GM12878 (cell line): ENCODE measurements at regions not wholly inside any gene's neighbourhood (a gene's known extent, or its start where the extent isn't known, plus 50 kb on each side); places are given as distances from the start of the nearest gene placed in this dataset.

ENCODE experiments used
- ATAC-seq: fragments of 200-7000 bp; cut with Tn5 transposase; 3 replicates; pipeline ENCODE4 v1.9.1; 2020; ENCODE audit warnings: mild to moderate bottlenecking, moderate library complexity
- BruUV-seq: library from RNA; stranded (reverse); fragments of 400-500 nt; replicated peaks from 2 replicates; lab custom pipeline; 2021; lab: Mats Ljungman, UMichigan
- CTCF ChIA-PET: fragments of 300-600 bp; sonication (Branson Sonifier 250); formaldehyde crosslinking; extraction: SDS; loops from one replicate; lab custom pipeline; 2021; ENCODE audit warnings: inconsistent platforms; lab: Yijun Ruan, JAX
- POLR2A ChIA-PET: fragments of 350-600 bp; formaldehyde crosslinking; extraction: SDS; loops from one replicate; lab custom pipeline; 2021; ENCODE audit warnings: inconsistent platforms; lab: Charles Lee
- RAD21 ChIA-PET: fragments of 300-600 bp; sonication (Branson Sonifier 250); formaldehyde crosslinking; loops from one replicate; lab custom pipeline; 2023; ENCODE audit warnings: antibody characterized with exemption; ENCODE audit not compliant: unreplicated experiment; lab: Charles Lee
- SMC1A ChIA-PET: fragments of 300-600 bp; sonication (Branson Sonifier 250); formaldehyde crosslinking; loops from one replicate; lab custom pipeline; 2023; ENCODE audit not compliant: unreplicated experiment, uncharacterized antibody; lab: Charles Lee
- DNase-seq: peaks from one replicate; pipeline ENCODE4 v3.0.0-alpha.2; 2011; ENCODE audit warnings: low read depth, low spot score
- FAIRE-seq: peaks from 3 replicates; lab custom pipeline; 2011; peaks lifted over from hg19 to GRCh38; lab: Jason Lieb, UNC
- H2AFZ ChIP-seq: 2 replicates; pipeline ENCODE4 v1.6.0; 2011; ENCODE audit warnings: low read depth, low read length, control low read depth; ENCODE audit not compliant: control insufficient read depth
- H3K27ac ChIP-seq: 2 replicates; pipeline ENCODE4 v1.5.1; 2011; ENCODE audit warnings: control low read depth; ENCODE audit not compliant: control insufficient read depth, insufficient read depth
- H3K27me3 ChIP-seq, 2 experiments: replicated peaks in 1 of 2; 2 replicates each; pipeline versions ENCODE4 v1.6.0 to v1.6.1; 2011; ENCODE audit warnings: low read length in 1 of 2; ENCODE audit not compliant: control insufficient read depth in 2 of 2, insufficient read depth in 2 of 2
- H3K36me3 ChIP-seq, 2 experiments: 2 replicates each; pipeline ENCODE4 v1.5.1; 2011; ENCODE audit warnings: low read length in 1 of 2; ENCODE audit not compliant: control insufficient read depth in 2 of 2, insufficient read depth in 2 of 2
- H3K4me1 ChIP-seq: 2 replicates; pipeline ENCODE4 v1.6.1; 2011; ENCODE audit warnings: mild to moderate bottlenecking, low read length, moderate library complexity, mixed read lengths; ENCODE audit not compliant: control insufficient read depth, insufficient read depth
- H3K4me2 ChIP-seq: 2 replicates; pipeline ENCODE4 v1.6.0; 2011; ENCODE audit warnings: control low read depth; ENCODE audit not compliant: control insufficient read depth, insufficient read depth
- H3K4me3 ChIP-seq: fragments of 200-600 bp; sonication (generic); 2 replicates; pipeline ENCODE4 v1.5.1; 2016
- H3K79me2 ChIP-seq: 2 replicates; pipeline ENCODE4 v1.6.0; 2011; ENCODE audit warnings: low read length; ENCODE audit not compliant: control insufficient read depth, insufficient read depth
- H3K9ac ChIP-seq: 2 replicates; pipeline ENCODE4 v1.8.0; 2011; ENCODE audit warnings: low read length, control low read depth, mixed read lengths; ENCODE audit not compliant: control insufficient read depth, insufficient read depth
- H3K9me3 ChIP-seq: replicated peaks from 3 replicates; pipeline ENCODE4 v1.5.1; 2011; ENCODE audit warnings: mild to moderate bottlenecking, low read length; ENCODE audit not compliant: control insufficient read depth, insufficient read depth
- H4K20me1 ChIP-seq: 2 replicates; pipeline ENCODE4 v1.6.0; 2011; ENCODE audit not compliant: control insufficient read depth, insufficient read depth
- EED ChIP-seq: sonication (generic); IDR thresholded peaks from 2 replicates; pipeline ENCODE4 v1.6.1; 2016; ENCODE audit warnings: antibody characterized with exemption, low read depth
- FOXK2 ChIP-seq: fragments of 450-650 bp; IDR thresholded peaks from 2 replicates; pipeline ENCODE4 v1.6.1; 2017; ENCODE audit warnings: mild to moderate bottlenecking, moderate library complexity
- HDAC6 ChIP-seq: fragments of 200-600 bp; sonication (generic); IDR thresholded peaks from one replicate; pipeline ENCODE4 v1.8.0; 2017; ENCODE audit warnings: antibody characterized with exemption; ENCODE audit not compliant: unreplicated experiment
- IRF4 ChIP-seq: IDR thresholded peaks from 2 replicates; pipeline ENCODE4 v1.6.1; 2011; ENCODE audit warnings: low read depth, low read length
- IRF5 ChIP-seq: fragments of 450-650 bp; IDR thresholded peaks from 2 replicates; pipeline ENCODE4 v1.6.1; 2017; ENCODE audit warnings: borderline replicate concordance
- NBN ChIP-seq: fragments of 450-650 bp; IDR thresholded peaks from 2 replicates; pipeline ENCODE4 v1.6.1; 2016
- POLR2AphosphoS5 ChIP-seq: IDR thresholded peaks from 2 replicates; pipeline ENCODE4 v1.6.1; 2011; ENCODE audit warnings: mild to moderate bottlenecking, low read length, inconsistent platforms
- RB1 ChIP-seq: fragments of 450-650 bp; formaldehyde crosslinking; IDR thresholded peaks from 2 replicates; pipeline ENCODE4 v1.6.1; 2017; ENCODE audit warnings: mild to moderate bottlenecking, borderline replicate concordance
- ZBTB11 ChIP-seq: fragments of 450-650 bp; formaldehyde crosslinking; IDR thresholded peaks from 2 replicates; pipeline ENCODE4 v1.5.0; 2022; ENCODE audit warnings: mild to moderate bottlenecking, missing genetic modification characterization
- WGBS: methylation state at CpG from one replicate; pipeline ENCODE4 v1.1.6; 2016; ENCODE audit warnings: low lambda C conversion rate; ENCODE audit not compliant: insufficient replicate concordance, insufficient coverage; ENCODE audit errors: missing lambda C conversion rate; 5-methylcytosine and 5-hydroxymethylcytosine counted together
- in situ Hi-C: fragments of 300-500 bp; cut with MboI; formaldehyde crosslinking; loops from 9 replicates; pipeline ENCODE4 v1.14.3; 2018; ENCODE audit warnings: mixed read lengths
- intact Hi-C: fragments of 100-400 bp; cut with micrococcal nuclease; formaldehyde crosslinking; loops from one replicate; pipeline ENCODE4 v1.14.2; 2022; ENCODE audit not compliant: unreplicated experiment
- TF ChIP-seq, protein P1 (sequence below), 3 experiments: IDR thresholded peaks in 2 of 3; conservative IDR thresholded peaks in 1 of 3; 2 replicates each; pipeline ENCODE4 v1.5.1; 2011; ENCODE audit warnings: low read depth in 3 of 3, low read length in 3 of 3, mild to moderate bottlenecking in 3 of 3, control low read depth in 2 of 3, moderate library complexity in 2 of 3, inconsistent platforms in 1 of 3, mixed read lengths in 1 of 3; ENCODE audit not compliant: control insufficient read depth in 2 of 3, insufficient read depth in 1 of 3; ENCODE audit errors: extremely low read depth in 1 of 3

DNA sequence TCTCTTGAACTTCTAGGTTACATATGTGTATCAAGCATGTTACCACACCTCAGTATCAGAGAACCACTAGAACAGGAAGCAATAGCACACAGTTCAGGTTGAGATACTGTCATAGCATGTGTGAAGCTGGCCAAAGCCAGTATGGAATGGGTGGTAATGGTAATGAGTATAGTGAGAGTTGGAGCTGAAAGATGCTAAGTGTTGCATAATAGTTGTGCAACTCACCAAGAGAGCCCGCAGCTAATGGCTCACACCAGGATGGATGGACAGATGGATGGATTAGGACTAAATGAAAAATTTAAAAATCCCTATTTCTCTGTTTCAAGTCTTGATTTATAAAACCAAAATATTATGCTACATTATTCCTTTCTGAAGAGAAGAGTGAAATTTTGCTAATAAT, 53.4 kb upstream of the KCNN2 start:
- intact Hi-C loops: loop anchor here (5.0 kb wide), 3 partner anchors 144 to 631 kb away; no protein-coding TSS in a partner anchor
- Histone ChIP-seq H3K27ac (no peak overlapping the region), H3K4me3 (no peak overlapping the region), H3K9me3 (no peaks in the 10 kb centered on the region), H3K27me3 (no peaks in the 10 kb centered on the region; a peak in 2 of 4 replicates), H3K4me1 (no peaks in the 10 kb centered on the region), H3K36me3 (no peaks in the 10 kb centered on the region), H2AFZ (no peak overlapping the region), H3K9ac (no peak overlapping the region), H3K79me2 (no peaks in the 10 kb centered on the region), H4K20me1 (no peaks in the 10 kb centered on the region), H3K4me2 (no peak overlapping the region)
- 56% methylated on average over 1 of the region's 1 CpG for WGBS
- ATAC-seq (no peak), FAIRE-seq (no peak), DNase-seq (no peak)
- no TSS peak for BruUV-seq
- RAD21 ChIA-PET: interaction anchor here (0.8 kb wide), 1 partner anchor 141 kb away, joined by 4 read pairs; no protein-coding TSS in a partner anchor
- CTCF ChIA-PET: interaction anchor here (1.1 to 1.3 kb wide), 2 partner anchors 9 to 142 kb away, joined by 3 read pairs; no protein-coding TSS in a partner anchor
- TF ChIP-seq RB1 (no peak), FOXK2 (no peak), IRF5 (no peak)
- TF ChIP-seq, all 136 proteins: peak for 0
- POLR2A ChIA-PET: interaction anchor here (0.5 kb wide), 2 partner anchors 69 to 92 kb away, joined by 3 to 4 read pairs; no protein-coding TSS in a partner anchor
- in situ Hi-C loops: loop anchor here (25.0 kb wide), 1 partner anchor 621 kb away; no protein-coding TSS in a partner anchor
- SMC1A ChIA-PET: interaction anchor here (0.6 to 2.2 kb wide), 5 partner anchors 10 to 760 kb away, joined by 3 to 9 read pairs (median 3); no protein-coding TSS in a partner anchor

GRCh38 chr5:114310666-114311065, 51.2 kb upstream of the KCNN2 start:
- H4K20me1 ChIP-seq: no peaks in the 10 kb centered on the region
- CTCF ChIA-PET: interaction anchor here (1.1 kb wide), 1 partner anchor 137 kb away, joined by 3 read pairs; no protein-coding TSS in a partner anchor
- H3K27me3 ChIP-seq: no peaks in the 10 kb centered on the region; a peak in 2 of 4 replicates
- in situ Hi-C loops (loop anchor here (25.0 kb wide), 1 partner anchor 623 kb away; no protein-coding TSS in a partner anchor), intact Hi-C loops (no loop called here)
- 0% methylated on average over 2 of the region's 2 CpGs for WGBS
- SMC1A ChIA-PET: interaction anchor here (0.9 to 1.9 kb wide), 4 partner anchors 10 to 20 kb away, joined by 3 to 6 read pairs (median 4); no protein-coding TSS in a partner anchor
- H3K4me1 ChIP-seq: no peaks in the 10 kb centered on the region
- POLR2A ChIA-PET: no interaction called here
- FAIRE-seq: no peak
- H3K4me2 ChIP-seq: no peak overlapping the region
- no TSS peak for BruUV-seq
- no peak for ATAC-seq
- H3K36me3 ChIP-seq: no peaks in the 10 kb centered on the region
- DNase-seq: no peak
- H3K27ac ChIP-seq: no peak overlapping the region
- RAD21 ChIA-PET: interaction anchor here (2.6 kb wide), 1 partner anchor 137 kb away, joined by 8 read pairs; no protein-coding TSS in a partner anchor
- no peak overlapping the region for H3K9ac ChIP-seq
- no peak overlapping the region for H3K4me3 ChIP-seq
- no peaks in the 10 kb centered on the region for H3K9me3 ChIP-seq
- H2AFZ ChIP-seq: no peak overlapping the region
- no peaks in the 10 kb centered on the region for H3K79me2 ChIP-seq
- TF ChIP-seq, protein P1, sequence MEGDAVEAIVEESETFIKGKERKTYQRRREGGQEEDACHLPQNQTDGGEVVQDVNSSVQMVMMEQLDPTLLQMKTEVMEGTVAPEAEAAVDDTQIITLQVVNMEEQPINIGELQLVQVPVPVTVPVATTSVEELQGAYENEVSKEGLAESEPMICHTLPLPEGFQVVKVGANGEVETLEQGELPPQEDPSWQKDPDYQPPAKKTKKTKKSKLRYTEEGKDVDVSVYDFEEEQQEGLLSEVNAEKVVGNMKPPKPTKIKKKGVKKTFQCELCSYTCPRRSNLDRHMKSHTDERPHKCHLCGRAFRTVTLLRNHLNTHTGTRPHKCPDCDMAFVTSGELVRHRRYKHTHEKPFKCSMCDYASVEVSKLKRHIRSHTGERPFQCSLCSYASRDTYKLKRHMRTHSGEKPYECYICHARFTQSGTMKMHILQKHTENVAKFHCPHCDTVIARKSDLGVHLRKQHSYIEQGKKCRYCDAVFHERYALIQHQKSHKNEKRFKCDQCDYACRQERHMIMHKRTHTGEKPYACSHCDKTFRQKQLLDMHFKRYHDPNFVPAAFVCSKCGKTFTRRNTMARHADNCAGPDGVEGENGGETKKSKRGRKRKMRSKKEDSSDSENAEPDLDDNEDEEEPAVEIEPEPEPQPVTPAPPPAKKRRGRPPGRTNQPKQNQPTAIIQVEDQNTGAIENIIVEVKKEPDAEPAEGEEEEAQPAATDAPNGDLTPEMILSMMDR (IDR thresholded peaks at IDR 0.05 in 2 of 3, conservative IDR thresholded peaks at IDR 0.05 in 1 of 3; ENCODE audit: control insufficient read depth in 2 of 3, extremely low read depth in 1 of 3, insufficient read depth in 1 of 3, low read depth in 3 of 3, low read length in 3 of 3): no peak
- TF ChIP-seq HDAC6 (no peak), EED (no peak), ZBTB11 (CRISPR knock-in tag) (no peak), IRF4 (no peak), POLR2AphosphoS5 (no peak), NBN (no peak)
